HepG2 (cell line): ENCODE measurements at regions not wholly inside any gene's neighbourhood (a gene's known extent, or its start where the extent isn't known, plus 50 kb on each side); places are given as distances from the start of the nearest gene placed in this dataset.

Experiments
- ATAC-seq: fragments of 200-7000 bp; cut with Tn5 transposase; 3 replicates; pipeline ENCODE4 v1.9.1; 2020; ENCODE audit warnings: mild to moderate bottlenecking, moderate library complexity
- BruUV-seq: library from RNA; stranded (reverse); fragments of 400-500 nt; replicated peaks from 2 replicates; lab custom pipeline; 2021; lab: Mats Ljungman, UMichigan
- CTCF ChIA-PET: fragments of 300-600 bp; formaldehyde crosslinking; extraction: SDS; loops from one replicate; lab custom pipeline; 2021; ENCODE audit warnings: low total read pairs, inconsistent platforms, low intra/inter-chr PET ratio; lab: Yijun Ruan, JAX
- POLR2A ChIA-PET: fragments of 350-600 bp; sonication (Branson Sonifier 250); formaldehyde crosslinking; loops from one replicate; lab custom pipeline; 2020; ENCODE audit warnings: antibody characterized with exemption, inconsistent platforms; lab: Yijun Ruan, JAX
- DNase-seq: peaks from one replicate; pipeline ENCODE4 v3.0.0-alpha.2; 2015; ENCODE audit warnings: low spot score
- FAIRE-seq: peaks from 3 replicates; lab custom pipeline; 2011; peaks lifted over from hg19 to GRCh38; lab: Jason Lieb, UNC
- H2AFZ ChIP-seq: one replicate; pipeline ENCODE4 v1.6.1; 2011; ENCODE audit warnings: low read length, inconsistent platforms
- H3K27ac ChIP-seq: fragments of 300-600 bp; 3 replicates; pipeline ENCODE4 v1.8.0; 2011; ENCODE audit warnings: mixed run types, mild to moderate bottlenecking, mixed read lengths, low read length, inconsistent platforms; ENCODE audit not compliant: insufficient read depth; ENCODE audit errors: extremely low read length
- H3K27me3 ChIP-seq, 2 experiments: fragments of 200-600 bp in 1 of 2; 2 replicates in 1 of 2; 3 replicates in 1 of 2; pipeline versions ENCODE4 v1.6.0 to v1.8.0; 2011; ENCODE audit warnings: low read length in 2 of 2, mild to moderate bottlenecking in 2 of 2, moderate library complexity in 2 of 2, inconsistent platforms in 1 of 2; ENCODE audit not compliant: insufficient read depth in 2 of 2, control insufficient read depth in 1 of 2
- H3K36me3 ChIP-seq, 2 experiments: fragments of 200-600 bp in 1 of 2; replicated peaks in 1 of 2; 2 replicates in 1 of 2; 3 replicates in 1 of 2; pipeline versions ENCODE4 v1.5.1 to v1.8.0; 2011; ENCODE audit warnings: low read length in 2 of 2, inconsistent platforms in 1 of 2; ENCODE audit not compliant: insufficient read depth in 2 of 2, control insufficient read depth in 1 of 2
- H3K4me1 ChIP-seq: 2 replicates; pipeline ENCODE4 v1.5.1; 2012; ENCODE audit warnings: low read length, inconsistent platforms; ENCODE audit not compliant: insufficient read depth
- H3K4me2 ChIP-seq: 2 replicates; pipeline ENCODE4 v1.6.0; 2011; ENCODE audit warnings: low read depth, low read length, inconsistent platforms
- H3K4me3 ChIP-seq, 3 experiments: fragments of 200-600 bp in 1 of 3; sonication (generic), shearing (Covaris generic) in 1 of 3; replicated peaks in 1 of 3; 2 replicates each; pipeline ENCODE4 v1.5.1; 2011 to 2016; ENCODE audit warnings: low read length in 3 of 3, inconsistent platforms in 2 of 3, low read depth in 2 of 3, mild to moderate bottlenecking in 2 of 3, control low read depth in 1 of 3, mixed read lengths in 1 of 3; ENCODE audit not compliant: insufficient read depth in 1 of 3
- H3K79me2 ChIP-seq: one replicate; pipeline ENCODE4 v1.6.1; 2011; ENCODE audit warnings: low read length, inconsistent platforms; ENCODE audit not compliant: insufficient read depth
- H3K9ac ChIP-seq: 2 replicates; pipeline ENCODE4 v1.6.0; 2011; ENCODE audit warnings: mild to moderate bottlenecking, low read depth, low read length, inconsistent platforms; ENCODE audit not compliant: insufficient read depth
- H3K9me3 ChIP-seq: 2 replicates; pipeline ENCODE4 v1.5.1; 2012; ENCODE audit warnings: mild to moderate bottlenecking, low read length
- H4K20me1 ChIP-seq: 2 replicates; pipeline ENCODE4 v1.6.0; 2011; ENCODE audit warnings: inconsistent platforms, mild to moderate bottlenecking, low read length, moderate library complexity; ENCODE audit not compliant: insufficient read depth
- BCL6 ChIP-seq: IDR thresholded peaks from 2 replicates; pipeline ENCODE4 v1.6.1; 2016; ENCODE audit warnings: missing genetic modification reagents, missing compliant biosample characterization
- HDAC1 ChIP-seq: sonication (generic); formaldehyde crosslinking; IDR thresholded peaks from 2 replicates; pipeline ENCODE4 v1.5.1; 2020; ENCODE audit warnings: mild to moderate bottlenecking, missing genetic modification reagents
- MAFF ChIP-seq: IDR thresholded peaks from 2 replicates; pipeline ENCODE4 v1.6.1; 2011; ENCODE audit warnings: low read depth, low read length, improper control_type of control experiment
- NRL ChIP-seq: sonication (generic); formaldehyde crosslinking; IDR thresholded peaks from 2 replicates; pipeline ENCODE4 v1.5.0; 2020; ENCODE audit warnings: missing genetic modification reagents, mild to moderate bottlenecking, moderate library complexity, borderline replicate concordance
- PBX2 ChIP-seq: IDR thresholded peaks from 2 replicates; pipeline ENCODE4 v1.6.1; 2016; ENCODE audit warnings: control low read depth
- TCF7L2 ChIP-seq: IDR thresholded peaks from 2 replicates; pipeline ENCODE4 v1.6.1; 2011; ENCODE audit warnings: mild to moderate bottlenecking, low read depth, low read length, moderate library complexity
- ZBTB21 ChIP-seq: sonication (generic); formaldehyde crosslinking; IDR thresholded peaks from 2 replicates; pipeline ENCODE4 v1.4.0; 2020; ENCODE audit warnings: missing genetic modification reagents
- ZFX ChIP-seq: sonication (generic); formaldehyde crosslinking; IDR thresholded peaks from 2 replicates; pipeline ENCODE4 v1.4.0; 2020; ENCODE audit warnings: mild to moderate bottlenecking, low read depth, missing genetic modification reagents, moderate library complexity
- ZNF121 ChIP-seq: sonication (generic); formaldehyde crosslinking; IDR thresholded peaks from 2 replicates; pipeline ENCODE4 v1.5.0; 2020; ENCODE audit warnings: mild to moderate bottlenecking, missing genetic modification reagents
- ZNF33B ChIP-seq: sonication (generic); formaldehyde crosslinking; IDR thresholded peaks from 2 replicates; pipeline ENCODE4 v1.5.1; 2020; ENCODE audit warnings: mild to moderate bottlenecking, missing genetic modification reagents
- ZNF790 ChIP-seq: sonication (generic); formaldehyde crosslinking; IDR thresholded peaks from 2 replicates; pipeline ENCODE4 v1.8.0; 2022; ENCODE audit warnings: missing genetic modification reagents, mild to moderate bottlenecking, borderline replicate concordance
- ZSCAN22 ChIP-seq: sonication (generic); formaldehyde crosslinking; IDR thresholded peaks from 2 replicates; pipeline ENCODE4 v1.4.0; 2020; ENCODE audit warnings: mild to moderate bottlenecking, missing genetic modification reagents
- WGBS: methylation state at CpG from one replicate; pipeline ENCODE4 v1.1.6; 2017; ENCODE audit warnings: low lambda C conversion rate; 5-methylcytosine and 5-hydroxymethylcytosine counted together
- in situ Hi-C: cut with HindIII; loops from 2 replicates; pipeline ENCODE4 v1.10.0; 2017; ENCODE audit warnings: low pct_unique_long_range_greater_than_20kb; ENCODE audit not compliant: extremely low pct_ligation_motif_present
- intact Hi-C: fragments of 100-400 bp; cut with micrococcal nuclease; formaldehyde crosslinking; loops from one replicate; pipeline ENCODE4 v1.10.0; 2022; ENCODE audit not compliant: unreplicated experiment
- TF ChIP-seq, protein P1 (sequence below), 2 experiments: sonication (generic) in 1 of 2; formaldehyde crosslinking in 1 of 2; IDR thresholded peaks; 2 replicates each; pipeline versions ENCODE4 v1.4.0 to v1.6.1; 2018 to 2020; ENCODE audit warnings: missing genetic modification reagents in 2 of 2, borderline replicate concordance in 1 of 2, low read depth in 1 of 2, mild to moderate bottlenecking in 1 of 2, missing biosample characterization in 1 of 2
- TF ChIP-seq, protein P2 (sequence below): sonication (generic); formaldehyde crosslinking; IDR thresholded peaks from 2 replicates; pipeline ENCODE4 v1.8.0; 2022; ENCODE audit warnings: missing genetic modification reagents, mild to moderate bottlenecking, borderline replicate concordance

DNA sequence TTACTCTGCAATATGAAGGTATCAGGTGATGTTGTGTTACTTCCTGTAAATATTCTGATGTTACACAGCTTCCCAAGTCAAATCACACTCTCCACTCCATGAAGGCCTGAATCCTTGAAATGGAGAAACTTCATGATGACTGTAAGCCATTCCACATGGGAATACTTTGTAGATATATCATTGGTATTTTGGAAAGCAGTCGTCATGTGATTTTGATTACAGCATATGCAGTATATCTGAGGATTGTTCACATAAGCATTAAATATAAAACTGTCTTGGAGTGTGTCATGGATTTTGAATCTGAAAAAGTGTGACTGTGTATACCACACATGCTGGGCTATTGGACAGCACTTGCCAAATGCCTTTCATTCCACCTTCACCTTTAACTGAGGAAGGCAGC is 118.3 kb upstream of the EXOC2 start:
- WGBS: 39% methylated on average over 1 of the region's 1 CpG
- no peak overlapping the region for H3K9ac ChIP-seq
- H3K4me1 ChIP-seq: peaks cover 1% of the 10 kb centered on the region
- intact Hi-C loops (no loop called here), in situ Hi-C loops (no loop called here)
- H3K4me3 ChIP-seq: no peak overlapping the region
- no peak for FAIRE-seq
- CTCF ChIA-PET: no interaction called here
- H2AFZ ChIP-seq: no peak overlapping the region
- H3K27ac ChIP-seq: no peak overlapping the region
- no peak for DNase-seq
- no TSS peak for BruUV-seq
- no peaks in the 10 kb centered on the region for H3K79me2 ChIP-seq
- no peaks in the 10 kb centered on the region for H4K20me1 ChIP-seq
- ATAC-seq: no peak
- POLR2A ChIA-PET: no interaction called here
- H3K36me3 ChIP-seq: no peaks in the 10 kb centered on the region
- TF ChIP-seq TCF7L2: no peak
- no peak for TF ChIP-seq ZNF790 (CRISPR knock-in tag)
- TF ChIP-seq, protein P1, sequence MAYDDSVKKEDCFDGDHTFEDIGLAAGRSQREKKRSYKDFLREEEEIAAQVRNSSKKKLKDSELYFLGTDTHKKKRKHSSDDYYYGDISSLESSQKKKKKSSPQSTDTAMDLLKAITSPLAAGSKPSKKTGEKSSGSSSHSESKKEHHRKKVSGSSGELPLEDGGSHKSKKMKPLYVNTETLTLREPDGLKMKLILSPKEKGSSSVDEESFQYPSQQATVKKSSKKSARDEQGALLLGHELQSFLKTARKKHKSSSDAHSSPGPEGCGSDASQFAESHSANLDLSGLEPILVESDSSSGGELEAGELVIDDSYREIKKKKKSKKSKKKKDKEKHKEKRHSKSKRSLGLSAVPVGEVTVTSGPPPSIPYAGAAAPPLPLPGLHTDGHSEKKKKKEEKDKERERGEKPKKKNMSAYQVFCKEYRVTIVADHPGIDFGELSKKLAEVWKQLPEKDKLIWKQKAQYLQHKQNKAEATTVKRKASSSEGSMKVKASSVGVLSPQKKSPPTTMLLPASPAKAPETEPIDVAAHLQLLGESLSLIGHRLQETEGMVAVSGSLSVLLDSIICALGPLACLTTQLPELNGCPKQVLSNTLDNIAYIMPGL (CRISPR knock-in tag; IDR thresholded peaks at IDR 0.05; ENCODE audit: borderline replicate concordance in 1 of 2, low read depth in 1 of 2): no peak
- no peak for TF ChIP-seq ZFX
- TF ChIP-seq ZNF121: no peak
- TF ChIP-seq ZBTB21: no peak
- no peak for TF ChIP-seq MAFF
- TF ChIP-seq BCL6: no peak
- TF ChIP-seq HDAC1 (CRISPR knock-in tag): no peak
- no peak for TF ChIP-seq ZSCAN22 (CRISPR knock-in tag)
- TF ChIP-seq ZNF33B (CRISPR knock-in tag): no peak
- TF ChIP-seq PBX2 (CRISPR knock-in tag): no peak
- no peak for TF ChIP-seq NRL (CRISPR knock-in tag)
- TF ChIP-seq, protein P2, sequence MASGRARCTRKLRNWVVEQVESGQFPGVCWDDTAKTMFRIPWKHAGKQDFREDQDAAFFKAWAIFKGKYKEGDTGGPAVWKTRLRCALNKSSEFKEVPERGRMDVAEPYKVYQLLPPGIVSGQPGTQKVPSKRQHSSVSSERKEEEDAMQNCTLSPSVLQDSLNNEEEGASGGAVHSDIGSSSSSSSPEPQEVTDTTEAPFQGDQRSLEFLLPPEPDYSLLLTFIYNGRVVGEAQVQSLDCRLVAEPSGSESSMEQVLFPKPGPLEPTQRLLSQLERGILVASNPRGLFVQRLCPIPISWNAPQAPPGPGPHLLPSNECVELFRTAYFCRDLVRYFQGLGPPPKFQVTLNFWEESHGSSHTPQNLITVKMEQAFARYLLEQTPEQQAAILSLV (CRISPR knock-in tag): no peak
- no peaks in the 10 kb centered on the region for H3K9me3 ChIP-seq
- no peak overlapping the region for H3K4me2 ChIP-seq
- H3K27me3 ChIP-seq: peaks cover 0 to 19% of the 10 kb centered on the region in 2 experiments; a peak in 3 of 5 replicates
